Ramos (cell line): ENCODE measurements at regions not wholly inside any gene's neighbourhood (a gene's known extent, or its start where the extent isn't known, plus 50 kb on each side); places are given as distances from the start of the nearest gene placed in this dataset.

Experiments
- in situ Hi-C: fragments of 300-500 bp; cut with MboI; formaldehyde crosslinking; loops from one replicate; pipeline ENCODE4 v1.14.3; 2022; ENCODE audit warnings: low sequenced_read_pairs; ENCODE audit not compliant: unreplicated experiment

DNA sequence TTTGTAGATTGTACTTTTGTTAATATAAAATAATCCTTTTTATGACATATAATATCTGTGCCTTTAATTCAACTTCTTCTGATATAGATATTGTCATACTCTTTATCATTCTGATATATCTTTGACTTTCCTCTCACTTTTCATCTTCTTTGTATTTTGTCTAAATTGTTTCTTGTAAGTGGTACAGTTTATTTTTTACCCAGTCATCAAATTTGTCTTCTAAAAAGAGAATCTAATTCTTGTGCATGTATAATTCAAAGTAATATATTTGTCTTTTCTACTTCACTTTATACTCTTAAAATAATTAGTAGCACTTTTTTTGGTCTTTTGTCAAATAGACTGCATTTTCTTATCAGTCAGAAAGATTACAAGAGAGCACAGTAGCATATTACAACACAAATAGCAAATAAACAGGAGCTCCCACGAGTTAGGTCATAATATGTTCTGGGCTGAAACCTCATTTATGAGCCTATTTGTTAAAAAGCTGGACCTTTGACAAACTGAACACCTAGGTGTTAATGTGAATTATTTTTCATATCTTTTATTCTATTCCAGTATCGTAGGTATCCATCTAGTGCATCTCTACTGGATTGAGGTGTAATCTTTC is 379.7 kb upstream of the B3GALT2 start:
- in situ Hi-C loops, result no loop called here

DNA sequence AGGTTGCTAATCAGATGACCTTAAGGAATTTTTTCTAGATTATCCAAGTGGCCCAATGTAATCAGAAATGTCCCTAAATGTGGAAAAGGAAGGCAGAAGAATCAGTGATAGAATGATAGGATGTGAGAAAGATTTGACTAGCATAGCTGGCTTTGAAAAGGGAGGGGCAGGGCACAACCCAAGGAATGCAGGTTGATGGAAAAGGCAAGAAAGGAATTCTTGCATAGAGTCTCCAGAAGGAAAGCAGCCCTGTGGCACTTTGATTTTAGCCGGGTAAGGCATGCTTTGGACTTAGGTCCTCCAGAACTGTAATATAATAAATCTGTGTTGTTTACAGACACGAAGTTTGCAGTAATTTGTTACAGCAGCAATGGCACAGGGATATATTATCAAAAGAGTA is 375.7 kb upstream of the B3GALT2 start:
- in situ Hi-C loops, result no loop called here

DNA sequence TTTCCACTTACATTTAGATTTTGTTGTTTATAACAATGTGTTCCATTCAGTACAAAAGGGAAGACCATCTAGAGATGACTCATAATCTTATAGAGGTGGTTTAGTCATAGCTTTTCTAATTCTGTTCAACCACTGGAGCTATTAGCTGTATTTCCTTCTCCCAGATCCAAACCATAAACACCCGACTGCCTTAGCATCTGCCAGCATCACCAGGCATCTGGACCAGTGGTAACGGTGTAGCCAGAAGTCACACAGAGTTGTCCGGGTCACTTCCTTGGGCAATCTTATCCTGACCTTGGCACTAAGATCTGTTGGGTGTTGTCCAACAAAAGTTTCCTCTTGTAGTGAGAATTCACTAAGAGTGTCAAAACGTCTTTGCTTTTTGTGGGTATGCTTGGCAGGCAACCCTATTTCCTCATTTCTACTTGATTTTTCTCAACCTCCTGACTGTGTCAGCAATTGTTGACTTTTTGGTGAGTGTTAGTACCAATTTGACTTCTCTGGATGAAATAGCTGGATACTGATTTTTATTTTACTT is 372.1 kb upstream of the B3GALT2 start:
- in situ Hi-C loops, result no loop called here

DNA sequence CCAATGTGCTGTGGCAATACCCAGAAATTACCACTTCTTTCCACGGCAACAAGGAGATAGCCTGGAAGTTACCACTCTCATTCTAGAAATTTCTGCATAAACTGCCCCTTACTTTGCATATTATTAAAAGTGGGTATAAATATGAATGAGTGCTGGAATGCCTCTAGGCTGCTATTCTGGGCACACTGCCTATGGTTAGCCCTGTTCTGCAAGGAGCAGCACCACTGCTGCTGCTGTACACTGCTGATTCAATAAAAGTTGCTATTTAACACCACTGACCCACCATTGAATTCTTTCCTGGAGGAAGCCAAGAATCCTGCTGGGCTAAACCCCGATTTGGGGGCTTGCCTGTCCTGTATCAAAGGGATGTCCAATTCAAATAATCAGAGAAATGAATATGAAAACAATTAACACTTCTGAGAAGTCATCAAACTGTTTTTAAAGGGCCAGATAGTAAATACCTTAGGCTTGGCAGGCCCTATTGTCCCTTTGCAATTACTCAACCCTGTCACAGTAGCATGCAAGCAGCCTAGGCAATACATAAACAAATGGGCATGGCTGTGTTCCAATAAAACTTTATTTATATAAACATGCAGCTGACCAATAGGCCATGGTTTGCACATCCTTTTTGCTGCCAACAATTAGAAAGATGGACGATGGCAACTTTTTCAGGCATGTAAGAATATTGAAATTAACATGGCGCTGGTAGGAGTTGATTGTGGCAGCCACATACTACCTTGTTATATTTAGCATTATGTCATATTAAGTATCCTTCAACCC is 369.4 kb upstream of the B3GALT2 start:
- in situ Hi-C loops, result no loop called here

DNA sequence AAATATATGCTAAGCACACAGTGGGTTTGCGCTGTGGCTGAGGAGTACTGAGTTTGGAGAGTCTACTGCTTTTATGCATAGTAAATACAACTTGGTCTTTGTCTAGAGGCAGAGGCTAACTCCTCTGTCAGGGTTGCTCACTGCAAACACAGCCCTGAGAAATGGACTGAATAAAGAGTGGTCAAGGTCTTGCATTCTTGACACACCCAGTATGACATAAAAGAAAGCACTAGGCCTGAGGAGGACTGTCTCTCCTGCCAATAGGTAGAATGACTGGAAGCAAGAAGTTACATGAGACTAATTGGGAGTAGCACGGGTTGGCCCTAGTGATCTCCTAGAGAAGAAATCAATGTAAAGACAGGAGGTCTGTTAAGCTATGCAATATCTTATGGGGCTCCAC is 367.2 kb upstream of the B3GALT2 start:
- in situ Hi-C loops, result no loop called here

GRCh38 chr1:193552274-193552673 is 365.9 kb upstream of the B3GALT2 start:
- in situ Hi-C loops, result no loop called here

DNA sequence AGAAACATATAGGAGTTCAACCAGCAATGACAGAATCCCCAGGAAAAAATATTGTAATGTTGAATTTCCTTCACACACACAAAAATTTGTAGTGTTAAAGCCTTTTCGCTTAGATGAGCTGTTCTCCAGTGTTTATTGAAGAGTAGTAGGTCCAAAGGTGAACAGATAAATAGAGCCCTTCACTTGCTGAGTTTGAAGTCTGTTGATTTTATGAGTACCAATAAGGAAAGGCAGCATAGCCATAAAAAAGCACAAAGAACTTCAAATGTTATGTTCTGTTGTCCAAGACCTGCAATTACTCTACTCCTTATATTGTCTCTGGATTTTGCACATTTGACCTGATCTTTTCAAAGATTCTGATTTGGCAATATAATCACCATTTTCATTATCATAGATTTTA is 362.7 kb upstream of the B3GALT2 start:
- in situ Hi-C loops, result no loop called here

DNA sequence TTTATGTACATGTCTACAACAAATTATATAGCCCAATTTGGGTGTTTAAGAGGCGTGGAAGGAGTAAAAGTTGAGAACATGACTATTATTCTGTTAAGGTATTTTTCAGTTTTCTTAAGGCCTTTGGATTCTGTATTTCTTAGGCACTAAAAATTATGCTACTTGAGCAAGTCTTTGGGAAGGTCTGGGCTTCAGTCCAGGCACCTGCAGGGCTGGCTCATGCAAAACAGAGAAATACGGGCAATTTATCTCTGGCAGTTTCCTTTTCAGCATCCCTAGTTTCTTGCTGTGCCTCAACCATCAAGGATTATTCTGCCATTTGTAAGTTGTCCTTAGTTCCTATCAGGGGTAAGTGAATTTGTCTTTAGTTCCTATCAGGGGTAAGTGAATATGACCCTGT is 358.8 kb upstream of the B3GALT2 start:
- in situ Hi-C loops, result no loop called here

DNA sequence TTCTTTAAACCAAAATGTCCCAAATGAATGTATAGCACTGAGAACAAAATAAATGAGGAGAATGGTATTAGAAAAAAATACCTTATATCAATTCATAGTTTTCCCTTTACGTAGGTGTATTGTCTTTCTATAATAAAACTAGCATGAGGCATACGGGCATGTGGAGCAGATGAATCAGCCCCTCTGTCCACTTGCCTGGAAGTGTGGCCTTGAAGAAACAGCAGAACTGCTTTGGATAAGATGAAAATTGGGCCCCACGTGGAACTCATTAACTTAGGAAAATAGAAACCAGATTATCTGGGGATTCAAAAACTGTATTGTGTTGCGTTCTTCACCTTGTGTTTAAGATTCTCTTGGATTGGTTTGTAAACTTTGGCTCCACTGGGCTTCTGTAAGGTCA is 356.8 kb upstream of the B3GALT2 start:
- in situ Hi-C loops, result no loop called here

- in situ Hi-C loops, result no loop called here
Observed at GRCh38 chr1:193542690-193543089, 356.3 kb upstream of the B3GALT2 start.

GRCh38 chr1:193540511-193540910 is 354.1 kb upstream of the B3GALT2 start:
- in situ Hi-C loops, result no loop called here

- in situ Hi-C loops, result no loop called here
Observed at GRCh38 chr1:193539731-193540459, 353.5 kb upstream of the B3GALT2 start.

- in situ Hi-C loops, result no loop called here
Observed at GRCh38 chr1:193538680-193539079, 352.3 kb upstream of the B3GALT2 start.

DNA sequence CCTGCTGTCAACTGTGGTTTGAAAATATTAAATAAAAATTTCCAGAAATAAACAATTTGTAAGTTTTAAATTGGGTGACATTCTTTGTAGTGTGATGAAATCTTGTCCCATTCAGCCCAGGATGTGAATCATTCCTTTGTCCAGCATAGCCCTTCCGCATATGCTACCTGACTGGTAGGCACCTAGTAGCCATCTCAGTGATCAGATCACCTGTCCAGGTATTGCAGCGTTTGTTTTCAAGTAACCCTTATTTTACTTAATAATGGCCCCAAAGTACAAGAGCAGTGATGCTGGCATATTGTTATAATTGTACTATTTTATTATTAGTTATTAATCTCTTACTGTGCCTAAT is 351.6 kb upstream of the B3GALT2 start:
- in situ Hi-C loops, result no loop called here

- in situ Hi-C loops, result no loop called here
Observed at GRCh38 chr1:193537266-193538002, 351.0 kb upstream of the B3GALT2 start.

DNA sequence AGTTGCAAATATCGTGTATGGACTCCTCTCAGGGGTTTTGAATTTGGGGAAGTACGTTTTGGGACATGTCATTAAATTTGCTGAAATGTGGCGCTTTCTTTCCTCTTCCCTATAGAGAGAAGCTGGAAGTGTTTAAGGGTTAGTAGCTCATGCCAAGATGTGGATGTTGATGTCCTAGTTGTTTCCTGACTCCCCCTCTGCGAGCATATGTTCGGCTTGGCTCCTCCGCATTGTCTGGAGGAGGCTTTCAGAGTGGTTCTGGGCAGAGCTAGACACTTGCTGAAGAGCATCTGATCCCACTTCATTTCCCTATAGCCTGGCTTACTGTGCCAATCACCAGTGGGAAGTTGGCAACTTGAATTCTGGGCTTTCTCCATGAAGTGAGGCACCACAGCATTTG is 347.4 kb upstream of the B3GALT2 start:
- in situ Hi-C loops, result no loop called here

DNA sequence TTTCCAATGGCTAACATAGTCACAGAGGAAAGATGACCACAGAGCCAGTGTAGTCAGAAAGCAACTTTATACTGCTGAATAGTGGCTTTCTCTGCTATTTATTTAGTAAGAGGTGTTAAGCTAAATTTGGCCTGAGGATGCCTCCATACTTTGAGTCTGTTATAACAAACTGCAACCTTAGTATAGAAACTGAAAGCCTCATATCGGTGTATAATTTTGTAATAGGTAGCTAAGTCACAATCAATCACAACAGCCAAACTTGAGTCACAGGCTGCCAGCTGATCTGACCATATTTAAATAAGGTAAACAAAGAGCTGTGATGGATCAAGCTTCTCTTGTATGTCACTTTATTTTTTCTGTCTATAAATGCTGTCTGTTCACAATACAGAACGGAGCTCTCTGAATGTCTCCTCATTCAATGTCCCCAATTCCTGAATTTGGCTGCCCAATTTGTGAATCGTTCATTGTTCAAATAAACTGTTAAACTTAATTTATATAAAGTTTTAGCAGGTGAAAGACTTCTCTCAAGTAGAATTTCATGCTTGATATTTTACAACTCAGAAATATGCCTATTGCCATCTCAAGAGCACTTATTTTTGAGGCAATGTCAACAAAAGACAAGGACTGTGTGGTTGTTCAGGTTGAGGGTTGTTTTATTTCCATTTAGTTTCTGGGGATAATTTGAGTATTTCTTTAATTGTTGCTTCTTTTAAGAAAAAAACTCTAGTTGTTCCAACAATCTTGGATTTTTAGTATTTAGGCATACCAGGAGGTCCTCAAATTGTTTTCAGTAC is 339.7 kb upstream of the B3GALT2 start:
- in situ Hi-C loops, result no loop called here

- in situ Hi-C loops, result no loop called here
Observed at GRCh38 chr1:193525411-193525810, 339.0 kb upstream of the B3GALT2 start.

- in situ Hi-C loops, result no loop called here
Observed at GRCh38 chr1:193524616-193525015, 338.2 kb upstream of the B3GALT2 start.

DNA sequence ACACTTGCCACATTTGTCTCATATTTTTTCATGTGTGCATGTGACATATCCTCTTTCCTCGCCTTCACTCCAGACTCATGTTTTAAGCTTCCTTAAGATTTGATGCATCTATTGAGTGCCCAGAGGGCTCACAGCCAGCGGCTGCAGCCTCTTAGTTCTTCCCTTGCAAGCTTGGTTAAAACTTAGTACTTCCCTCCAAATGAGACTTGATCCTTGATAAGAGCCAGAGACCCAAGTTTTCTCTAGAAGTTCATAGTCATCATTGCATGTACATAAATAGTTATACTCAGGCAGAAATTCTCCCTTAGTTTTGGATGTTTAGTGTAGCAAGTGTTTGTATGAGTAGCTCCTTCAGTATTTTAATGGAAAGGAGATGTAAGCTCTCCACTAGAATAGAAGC is 337.6 kb upstream of the B3GALT2 start:
- in situ Hi-C loops, result no loop called here
